Activated T-cell treated with anti-CD3 and anti-CD28 coated beads, Interleukin-2, amount 50 U/mL, for 48 hours (primary cell): ENCODE measurements at regions not wholly inside any gene's neighbourhood (a gene's known extent, or its start where the extent isn't known, plus 50 kb on each side); places are given as distances from the start of the nearest gene placed in this dataset.

ENCODE experiments used
- DNase-seq, 2 experiments: peaks; one replicate each; pipeline ENCODE4 v3.0.0-alpha.2; 2020

DNA sequence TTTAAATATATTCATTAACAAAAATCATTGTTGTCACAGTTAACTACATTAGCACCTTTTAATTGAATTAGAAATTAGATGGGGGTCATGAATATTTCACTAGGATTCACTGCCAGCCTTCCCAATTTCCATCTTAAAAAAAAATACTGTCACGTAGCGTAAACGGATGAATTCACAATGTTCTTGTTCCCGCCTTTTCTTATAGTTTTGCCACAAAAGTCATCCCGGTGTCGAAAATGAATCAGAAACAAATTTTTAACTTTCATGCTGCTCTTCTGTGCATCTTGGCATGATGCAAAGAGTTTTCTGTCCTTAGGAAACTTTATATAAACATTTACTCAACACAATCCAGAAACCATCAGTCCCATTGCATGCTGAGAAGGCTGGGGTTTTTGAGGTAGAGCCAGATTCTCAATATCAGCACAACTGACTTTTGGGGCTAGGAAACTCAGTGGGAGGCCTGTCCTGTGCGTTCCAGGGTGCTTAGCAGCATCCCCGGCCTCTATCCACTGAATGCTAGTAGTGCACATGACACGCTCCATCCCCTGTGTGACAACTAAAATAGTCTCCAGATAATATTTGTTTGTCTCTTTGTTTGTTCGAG is 252.9 kb upstream of the XYLT1 start:
- DNase-seq, result no peak

GRCh38 chr16:17718495-17718894 is 247.7 kb upstream of the XYLT1 start:
- DNase-seq, result no peak

GRCh38 chr16:17705847-17706246 is 235.1 kb upstream of the XYLT1 start:
- no peak for DNase-seq

- no peak for DNase-seq
Observed at GRCh38 chr16:17696616-17697015, 225.9 kb upstream of the XYLT1 start.

DNA sequence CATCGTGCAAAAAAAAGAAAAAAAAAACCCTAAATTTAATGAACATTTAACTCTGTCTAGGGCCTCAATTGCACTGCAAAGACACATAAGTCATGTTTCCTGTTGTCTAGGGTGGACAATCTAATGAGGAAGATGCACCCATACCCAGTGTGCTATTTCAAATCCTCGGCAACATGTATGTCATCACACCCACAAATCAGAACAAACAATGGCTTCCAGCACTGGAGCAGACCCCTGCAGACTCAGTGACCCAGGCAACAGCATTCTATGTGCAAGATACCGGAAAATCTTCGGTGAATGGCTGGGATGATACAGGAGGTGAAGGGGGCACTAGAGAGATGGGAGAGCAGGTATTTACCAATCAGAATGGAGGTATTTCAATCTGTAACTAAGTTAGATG is 221.7 kb upstream of the XYLT1 start:
- DNase-seq, result no peak

- no peak for DNase-seq
Observed at GRCh38 chr16:17691899-17692176, 221.1 kb upstream of the XYLT1 start.

DNA sequence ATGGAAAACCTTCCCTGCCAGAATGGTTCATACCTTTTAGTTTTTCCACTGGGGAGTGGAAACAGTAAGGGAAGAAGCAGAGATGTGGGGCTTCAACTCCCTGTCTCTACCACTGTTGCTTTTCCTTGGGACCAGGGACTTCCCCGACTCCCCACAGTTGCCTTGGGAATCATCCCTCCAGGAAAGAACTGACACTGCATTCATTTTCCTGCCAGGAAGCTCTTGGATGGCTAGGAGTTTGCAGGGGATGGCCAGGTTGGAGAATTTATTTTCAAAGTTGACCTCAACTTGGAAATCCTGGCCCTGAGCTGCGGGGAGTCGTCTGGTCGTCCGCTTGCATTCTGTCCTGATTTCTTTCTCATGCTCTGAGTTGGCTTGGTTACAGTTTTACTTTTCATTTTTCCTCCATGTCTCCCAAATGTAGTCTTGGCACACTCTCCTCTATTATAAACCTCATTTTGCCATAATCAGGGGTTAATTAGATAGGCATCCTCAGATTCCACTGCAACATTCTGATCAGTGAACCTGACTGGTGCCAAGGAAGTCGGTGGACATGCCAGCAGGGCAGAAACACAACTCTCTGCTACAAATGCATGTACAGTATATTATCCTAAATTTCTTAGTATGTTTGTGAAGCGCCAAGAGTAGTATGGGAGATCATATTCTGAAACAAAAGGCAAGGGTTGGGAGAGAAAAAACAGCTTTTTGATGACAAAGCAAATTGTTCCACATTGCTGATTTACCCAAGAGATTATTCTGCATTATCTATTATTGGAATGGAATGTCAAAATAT is 220.5 kb upstream of the XYLT1 start:
- DNase-seq, result no peak

DNA sequence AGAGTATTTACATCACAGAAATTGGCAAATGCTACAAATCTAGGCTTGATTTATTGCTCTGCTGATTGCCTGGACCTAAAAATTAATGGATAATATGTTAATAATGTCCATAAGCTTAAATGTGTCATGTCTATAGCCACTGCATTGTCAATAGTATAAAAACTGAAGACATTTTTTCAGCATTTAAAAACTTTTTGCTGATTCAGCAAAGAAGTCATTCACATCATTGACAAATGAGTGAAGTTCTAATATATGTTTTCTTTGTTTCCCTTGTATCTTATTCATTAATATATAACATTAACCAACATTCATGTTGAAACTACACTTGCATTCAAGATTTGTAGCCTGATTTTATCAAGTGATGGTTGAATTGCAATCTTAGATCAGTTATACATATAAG is 214.7 kb upstream of the XYLT1 start:
- no peak for DNase-seq

GRCh38 chr16:17683281-17683680 is 212.5 kb upstream of the XYLT1 start:
- no peak for DNase-seq

- DNase-seq, result no peak
Observed at GRCh38 chr16:17676171-17676570, 205.4 kb upstream of the XYLT1 start.

- no peak for DNase-seq
Observed at GRCh38 chr16:17668386-17668785, 197.6 kb upstream of the XYLT1 start.

DNA sequence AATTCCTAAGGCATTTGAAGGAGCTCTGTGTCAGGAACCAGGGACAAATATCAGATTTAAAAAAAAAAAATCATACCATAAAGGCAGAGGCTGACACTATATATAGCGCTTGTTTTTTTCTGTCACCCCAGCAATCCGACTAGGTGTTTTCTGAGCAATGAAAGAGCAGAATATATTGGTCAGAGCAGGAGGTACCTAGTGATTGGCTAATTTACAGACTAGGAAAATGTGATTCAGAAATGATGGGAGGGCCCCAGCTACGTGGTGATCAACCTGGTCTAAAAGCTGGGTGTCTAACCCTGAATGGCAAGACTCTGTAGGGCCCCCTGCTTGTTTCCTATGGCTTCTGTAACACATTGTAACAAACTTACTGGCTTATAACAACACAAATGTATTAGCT is 195.5 kb upstream of the XYLT1 start:
- DNase-seq, result no peak

DNA sequence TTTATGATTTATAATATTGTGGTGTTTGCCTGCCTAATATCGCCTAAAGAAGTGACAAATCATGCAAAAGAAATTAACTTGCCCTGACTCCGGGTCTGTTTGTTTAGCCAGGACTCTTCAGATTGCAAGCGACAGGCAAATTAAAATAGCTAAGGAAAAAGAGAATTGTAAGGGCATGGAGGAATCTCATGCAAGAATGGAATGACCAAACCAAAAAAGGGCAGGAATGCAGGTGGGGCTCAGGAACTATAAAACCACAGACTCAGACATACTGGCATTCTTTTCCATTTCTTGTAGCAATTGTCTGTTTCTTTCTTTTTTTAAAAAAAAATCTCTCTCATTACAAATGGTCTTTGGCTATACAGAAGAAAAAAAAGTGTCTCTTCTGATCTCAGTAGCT is 188.1 kb upstream of the XYLT1 start:
- DNase-seq, result no peak

DNA sequence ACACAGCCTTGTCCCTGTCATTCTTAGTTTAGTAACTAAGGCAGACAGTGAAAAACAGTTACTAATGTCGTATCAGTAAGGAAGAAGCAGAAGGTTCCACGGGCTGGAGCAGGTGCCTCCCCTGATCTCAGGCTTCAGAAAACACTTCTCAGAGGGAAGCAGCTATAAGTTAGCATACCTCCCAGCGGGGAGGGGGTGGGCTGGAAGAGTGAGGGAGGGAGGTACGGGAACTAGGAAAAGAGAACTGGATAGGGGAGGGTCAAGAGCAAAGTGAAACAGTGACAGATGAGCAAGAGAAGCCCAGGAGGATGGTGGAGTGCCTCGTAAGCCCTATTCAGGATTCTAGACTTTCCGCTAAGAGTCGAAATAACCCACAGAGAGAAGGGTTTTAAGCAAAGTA is 186.3 kb upstream of the XYLT1 start:
- no peak for DNase-seq

DNA sequence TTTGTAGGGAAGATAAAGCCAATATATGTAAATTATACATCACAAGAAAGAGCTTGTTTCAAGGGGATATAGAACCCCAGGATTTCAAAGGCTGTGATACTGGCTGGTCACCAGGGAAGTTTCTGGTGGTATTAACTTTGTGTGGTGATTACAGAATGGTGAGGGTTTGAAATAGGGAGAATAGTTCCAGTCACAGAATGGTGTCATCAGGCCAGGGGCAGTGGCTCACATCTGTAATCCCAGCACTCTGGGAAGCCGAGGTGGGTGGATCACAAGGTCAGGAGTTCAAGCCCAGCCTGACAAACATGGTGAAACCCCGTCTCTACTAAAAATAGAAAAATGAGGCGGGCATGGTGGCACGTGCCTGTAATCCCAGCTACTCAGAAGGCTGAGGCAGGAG is 183.8 kb upstream of the XYLT1 start:
- no peak for DNase-seq

DNA sequence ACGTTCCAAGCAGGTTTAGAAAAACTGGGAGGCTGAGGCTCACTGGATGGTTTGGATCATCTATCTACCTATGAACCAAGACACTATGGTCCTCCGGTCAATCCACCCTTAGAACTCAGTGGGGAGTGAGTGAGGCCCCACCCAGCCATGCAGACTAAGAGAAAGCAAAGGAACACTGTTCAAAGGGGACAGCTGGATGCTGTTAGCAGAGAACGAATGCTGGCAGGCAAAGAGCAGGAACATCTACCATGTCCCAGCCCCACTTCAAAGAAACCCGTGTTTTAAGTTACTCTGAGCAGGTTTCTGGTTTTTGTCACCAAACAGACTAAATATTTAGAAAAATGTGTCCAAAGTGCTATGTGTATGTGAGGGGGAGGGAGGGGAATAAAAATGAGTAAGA is 183.4 kb upstream of the XYLT1 start:
- no peak for DNase-seq

- DNase-seq, result no peak
Observed at GRCh38 chr16:17647879-17648872, 177.4 kb upstream of the XYLT1 start.

DNA sequence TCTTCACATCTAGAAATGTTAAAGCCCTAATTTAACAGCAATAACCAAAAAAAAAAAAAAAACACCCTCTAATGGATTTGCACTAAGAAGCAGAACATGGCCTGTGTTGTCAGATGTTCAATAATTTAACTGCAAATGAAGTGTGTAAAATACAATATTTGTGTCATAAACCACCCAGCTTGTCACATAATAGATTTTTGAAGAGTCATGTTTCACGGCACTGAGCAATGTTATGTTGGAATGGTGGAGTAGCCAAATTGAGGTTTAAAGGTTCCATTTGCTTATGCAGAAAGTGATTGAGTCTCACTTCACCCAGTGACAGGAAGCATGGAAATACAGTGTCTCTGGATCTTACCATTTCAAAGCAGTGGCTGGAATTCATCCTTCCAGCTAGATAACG is 173.2 kb upstream of the XYLT1 start:
- no peak for DNase-seq

DNA sequence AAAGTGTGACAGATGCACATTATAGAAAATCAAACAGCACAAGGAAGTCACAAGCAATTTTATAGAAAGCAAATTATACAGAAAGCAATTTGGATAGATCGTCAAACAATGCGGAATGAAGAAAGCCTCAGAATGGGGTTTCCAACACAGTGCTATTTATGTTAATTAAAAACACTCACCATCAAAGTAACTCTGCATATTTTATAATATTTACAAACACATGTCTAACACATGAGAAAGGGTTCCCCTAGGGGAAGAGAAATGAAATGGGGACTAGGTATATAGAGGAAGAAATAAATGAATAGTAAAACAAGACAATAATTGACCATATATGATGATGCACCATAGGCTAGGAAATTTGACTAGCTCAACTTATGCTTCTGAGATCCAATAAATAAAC is 171.2 kb upstream of the XYLT1 start:
- no peak for DNase-seq

GRCh38 chr16:17638134-17638533 is 167.4 kb upstream of the XYLT1 start:
- peak in 1 of 2 experiments; percentile 15 for DNase-seq

GRCh38 chr16:17635183-17635582 is 164.4 kb upstream of the XYLT1 start:
- DNase-seq, result no peak

DNA sequence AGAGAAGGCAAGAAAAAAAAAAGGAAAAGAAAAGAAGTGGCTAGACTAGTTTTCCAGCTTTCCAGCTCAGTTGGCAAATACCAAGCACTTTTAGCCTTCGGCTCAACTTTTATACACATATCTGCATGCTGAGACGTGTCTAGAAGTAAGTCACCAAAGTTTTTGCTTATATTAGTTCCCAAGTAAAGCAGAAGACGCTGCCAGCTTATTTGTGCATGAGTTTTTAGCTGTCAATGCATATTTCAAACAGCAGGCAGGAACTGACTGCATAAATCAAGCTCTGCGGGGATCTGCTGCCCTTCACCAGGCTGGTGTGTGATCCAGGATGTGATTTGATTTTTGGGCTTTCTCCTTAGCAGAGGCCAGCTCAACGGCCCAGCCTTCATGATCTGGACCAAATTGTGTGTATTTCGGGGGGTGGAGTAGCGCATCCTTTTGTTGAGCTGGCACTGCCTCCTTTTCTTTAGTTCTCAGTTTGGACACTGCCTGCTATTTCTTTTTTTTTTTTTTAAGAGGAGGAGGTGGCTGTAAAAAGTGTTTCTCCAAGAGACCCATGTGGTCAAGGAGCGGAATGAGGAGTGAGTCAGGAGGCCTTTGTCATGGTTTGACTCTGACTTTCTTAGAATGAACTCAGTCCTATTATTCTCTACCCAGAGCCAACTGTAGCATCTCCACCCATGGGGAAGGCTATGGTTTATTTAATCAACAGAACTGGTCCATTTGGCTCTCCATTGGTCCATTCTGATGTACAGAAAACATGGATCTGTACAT is 162.6 kb upstream of the XYLT1 start:
- DNase-seq, result no peak

DNA sequence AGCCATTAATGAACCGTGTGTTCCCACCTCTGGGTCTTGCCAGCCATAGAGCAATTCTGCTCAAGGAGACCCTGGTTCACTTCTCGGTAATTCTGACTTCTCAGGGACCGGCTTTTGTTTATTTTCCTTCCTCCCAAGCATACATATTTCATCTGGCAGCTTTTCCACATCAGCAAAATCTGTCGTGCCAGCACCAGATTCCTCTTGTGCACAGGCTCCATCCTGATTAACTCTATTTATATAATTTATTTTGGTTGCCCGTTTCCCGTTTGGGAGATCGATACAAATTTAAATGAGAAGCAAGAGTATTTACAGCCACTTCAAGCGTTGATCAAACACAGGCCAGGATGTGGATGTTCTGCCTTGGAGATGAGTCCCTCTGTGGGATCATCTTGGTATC is 161.9 kb upstream of the XYLT1 start:
- DNase-seq, result no peak
